HepG2 (cell line): ENCODE measurements at regions not wholly inside any gene's neighbourhood (a gene's known extent, or its start where the extent isn't known, plus 50 kb on each side); places are given as distances from the start of the nearest gene placed in this dataset.

Source experiments
- ARHGAP35 ChIP-seq: sonication (generic); formaldehyde crosslinking; IDR thresholded peaks from 2 replicates; pipeline ENCODE4 v1.9.0; 2022; ENCODE audit warnings: mild to moderate bottlenecking, inconsistent platforms, moderate library complexity, missing genetic modification reagents, borderline replicate concordance
- ARNTL ChIP-seq: sonication (generic); formaldehyde crosslinking; IDR thresholded peaks from 2 replicates; pipeline ENCODE4 v1.4.0; 2020; ENCODE audit warnings: mild to moderate bottlenecking, missing genetic modification reagents
- CBFB ChIP-seq: sonication (generic); formaldehyde crosslinking; IDR thresholded peaks from 2 replicates; pipeline ENCODE4 v1.4.0; 2020; ENCODE audit warnings: missing genetic modification reagents
- HDAC6 ChIP-seq: fragments of 200-600 bp; sonication (generic); IDR thresholded peaks from 2 replicates; pipeline ENCODE4 v1.7.0; 2017; ENCODE audit warnings: mild to moderate bottlenecking, antibody characterized with exemption, low read length, low read depth
- NR1H2 ChIP-seq: sonication (generic); formaldehyde crosslinking; IDR thresholded peaks from 2 replicates; pipeline ENCODE4 v1.8.1; 2022; ENCODE audit warnings: low read depth, missing genetic modification reagents, borderline replicate concordance
- PHF8 ChIP-seq: sonication (generic); formaldehyde crosslinking; IDR thresholded peaks from 2 replicates; pipeline ENCODE4 v1.5.0; 2020; ENCODE audit warnings: missing genetic modification reagents
- RFX5 ChIP-seq: IDR thresholded peaks from 2 replicates; pipeline ENCODE4 v1.6.1; 2011; ENCODE audit warnings: low read depth, low read length, improper control_type of control experiment
- SP2 ChIP-seq: sonication (generic); formaldehyde crosslinking; IDR thresholded peaks from 2 replicates; pipeline ENCODE4 v1.5.1; 2020; ENCODE audit warnings: mild to moderate bottlenecking, missing genetic modification reagents
- SPEN ChIP-seq: sonication (generic); formaldehyde crosslinking; IDR thresholded peaks from 2 replicates; pipeline ENCODE4 v1.5.1; 2020; ENCODE audit warnings: low read depth, mild to moderate bottlenecking, missing genetic modification reagents
- ZFP36 ChIP-seq: fragments of 150-350 bp; IDR thresholded peaks from 2 replicates; pipeline ENCODE4 v1.6.1; 2018; ENCODE audit warnings: borderline replicate concordance, low read length, low read depth; ENCODE audit not compliant: partially characterized antibody
- ZKSCAN1 ChIP-seq: fragments of 150-350 bp; IDR thresholded peaks from 2 replicates; pipeline ENCODE4 v1.6.1; 2014; ENCODE audit warnings: low read length
- ZMYM3 ChIP-seq: sonication (generic); formaldehyde crosslinking; IDR thresholded peaks from 2 replicates; pipeline ENCODE4 v1.5.1; 2020; ENCODE audit warnings: mild to moderate bottlenecking, missing genetic modification reagents
- ZNF501 ChIP-seq: sonication (generic); formaldehyde crosslinking; IDR thresholded peaks from 2 replicates; pipeline ENCODE4 v1.5.1; 2020; ENCODE audit warnings: mild to moderate bottlenecking, moderate library complexity, missing genetic modification reagents
- ZNF577 ChIP-seq: sonication (generic); formaldehyde crosslinking; IDR thresholded peaks from 2 replicates; pipeline ENCODE4 v1.4.0; 2020; ENCODE audit warnings: mild to moderate bottlenecking, low read depth, missing genetic modification reagents, borderline replicate concordance
- TF ChIP-seq, protein P1 (sequence below): sonication (generic); formaldehyde crosslinking; IDR thresholded peaks from 2 replicates; pipeline ENCODE4 v1.5.0; 2020; ENCODE audit warnings: missing genetic modification reagents
- TF ChIP-seq, protein P2 (sequence below): sonication (generic); formaldehyde crosslinking; IDR thresholded peaks from 2 replicates; pipeline ENCODE4 v1.8.0; 2022; ENCODE audit warnings: mild to moderate bottlenecking, missing genetic modification reagents, moderate library complexity
- TF ChIP-seq, protein P3 (sequence below), 2 experiments: sonication (generic) in 1 of 2; formaldehyde crosslinking in 1 of 2; IDR thresholded peaks; 2 replicates each; pipeline versions ENCODE4 v1.6.1 to v1.9.0; 2014 to 2022; ENCODE audit warnings: antibody characterized with exemption in 1 of 2, borderline replicate concordance in 1 of 2, inconsistent platforms in 1 of 2, low read depth in 1 of 2, missing genetic modification reagents in 1 of 2
- TF ChIP-seq, protein P4 (sequence below): sonication (generic); formaldehyde crosslinking; IDR thresholded peaks from 2 replicates; pipeline ENCODE4 v1.4.0; 2020; ENCODE audit warnings: mild to moderate bottlenecking, missing genetic modification reagents, borderline replicate concordance
- TF ChIP-seq, protein P5 (sequence below): sonication (generic); formaldehyde crosslinking; conservative IDR thresholded peaks from 2 replicates; pipeline ENCODE4 v1.4.0; 2020; ENCODE audit warnings: missing genetic modification reagents

DNA sequence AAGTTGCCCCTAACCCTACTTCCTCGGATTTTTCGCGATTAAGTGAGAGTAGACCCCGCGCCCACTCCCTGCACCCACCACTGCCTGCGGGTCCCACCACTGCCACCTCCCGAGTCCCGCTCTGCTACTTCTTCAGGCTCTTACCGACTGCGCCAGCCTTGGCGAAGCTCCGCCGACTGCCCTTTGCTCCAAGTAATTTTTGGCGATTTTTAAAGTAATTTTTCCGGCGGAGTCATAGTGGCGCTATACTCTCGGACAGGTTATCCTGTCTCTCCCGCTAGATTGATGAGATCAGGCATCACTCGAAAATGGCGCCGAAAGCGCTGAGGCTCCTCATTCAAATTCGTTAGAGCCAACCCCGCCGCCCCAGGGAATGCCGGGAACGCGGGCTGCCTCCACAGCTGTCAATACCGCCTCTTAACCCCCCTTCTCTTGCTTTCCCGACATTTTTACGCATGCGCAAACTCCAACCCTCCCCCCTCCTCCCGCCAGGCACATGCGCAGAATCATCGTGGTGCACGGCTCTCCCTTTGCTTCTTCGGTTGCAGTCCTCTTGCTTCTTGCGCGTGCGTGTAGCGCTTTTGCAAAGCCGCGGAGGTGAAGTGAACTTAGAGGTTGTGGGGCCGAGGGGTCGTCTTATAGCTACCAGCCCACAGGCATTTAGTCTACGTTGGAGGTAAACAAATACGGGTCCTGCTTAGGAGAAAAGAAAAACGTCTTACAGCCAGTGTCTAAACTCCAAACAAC lies 66.6 kb downstream of the KCNRG start (continued):
- TF ChIP-seq, protein P1, sequence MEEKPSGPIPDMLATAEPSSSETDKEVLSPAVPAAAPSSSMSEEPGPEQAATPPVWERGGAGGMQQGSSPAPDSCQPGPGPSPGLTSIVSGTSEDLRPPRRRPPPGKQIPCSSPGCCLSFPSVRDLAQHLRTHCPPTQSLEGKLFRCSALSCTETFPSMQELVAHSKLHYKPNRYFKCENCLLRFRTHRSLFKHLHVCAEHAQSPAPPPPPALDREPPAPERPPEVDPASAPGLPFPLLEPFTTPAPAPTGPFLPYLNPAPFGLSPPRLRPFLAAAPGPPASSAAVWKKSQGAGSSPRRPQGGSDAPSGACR (CRISPR knock-in tag) = no peak
- TF ChIP-seq ZFP36 (no peak), HDAC6 (no peak), NR1H2 (CRISPR knock-in tag) (no peak), CBFB (CRISPR knock-in tag) (no peak), PHF8 (CRISPR knock-in tag) (no peak; the same call in none of the 2 replicates), SP2 (CRISPR knock-in tag) (0 out of 2 replicates have a peak, but pooled peaks have one; percentile 30), ARHGAP35 (0 out of 2 replicates have a peak, but pooled peaks have one; percentile 20), RFX5 (no peak), ARNTL (no peak), ZNF501 (CRISPR knock-in tag) (peak; percentile 54), SPEN (CRISPR knock-in tag) (no peak; the same call in 1 of the 2 replicates), ZKSCAN1 (no peak), ZMYM3 (CRISPR knock-in tag) (no peak), ZNF577 (CRISPR knock-in tag) (no peak)
- TF ChIP-seq, protein P2, sequence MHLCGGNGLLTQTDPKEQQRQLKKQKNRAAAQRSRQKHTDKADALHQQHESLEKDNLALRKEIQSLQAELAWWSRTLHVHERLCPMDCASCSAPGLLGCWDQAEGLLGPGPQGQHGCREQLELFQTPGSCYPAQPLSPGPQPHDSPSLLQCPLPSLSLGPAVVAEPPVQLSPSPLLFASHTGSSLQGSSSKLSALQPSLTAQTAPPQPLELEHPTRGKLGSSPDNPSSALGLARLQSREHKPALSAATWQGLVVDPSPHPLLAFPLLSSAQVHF (CRISPR knock-in tag) = peak; percentile 50; the same call in 1 of the 2 replicates
- TF ChIP-seq, protein P3, sequence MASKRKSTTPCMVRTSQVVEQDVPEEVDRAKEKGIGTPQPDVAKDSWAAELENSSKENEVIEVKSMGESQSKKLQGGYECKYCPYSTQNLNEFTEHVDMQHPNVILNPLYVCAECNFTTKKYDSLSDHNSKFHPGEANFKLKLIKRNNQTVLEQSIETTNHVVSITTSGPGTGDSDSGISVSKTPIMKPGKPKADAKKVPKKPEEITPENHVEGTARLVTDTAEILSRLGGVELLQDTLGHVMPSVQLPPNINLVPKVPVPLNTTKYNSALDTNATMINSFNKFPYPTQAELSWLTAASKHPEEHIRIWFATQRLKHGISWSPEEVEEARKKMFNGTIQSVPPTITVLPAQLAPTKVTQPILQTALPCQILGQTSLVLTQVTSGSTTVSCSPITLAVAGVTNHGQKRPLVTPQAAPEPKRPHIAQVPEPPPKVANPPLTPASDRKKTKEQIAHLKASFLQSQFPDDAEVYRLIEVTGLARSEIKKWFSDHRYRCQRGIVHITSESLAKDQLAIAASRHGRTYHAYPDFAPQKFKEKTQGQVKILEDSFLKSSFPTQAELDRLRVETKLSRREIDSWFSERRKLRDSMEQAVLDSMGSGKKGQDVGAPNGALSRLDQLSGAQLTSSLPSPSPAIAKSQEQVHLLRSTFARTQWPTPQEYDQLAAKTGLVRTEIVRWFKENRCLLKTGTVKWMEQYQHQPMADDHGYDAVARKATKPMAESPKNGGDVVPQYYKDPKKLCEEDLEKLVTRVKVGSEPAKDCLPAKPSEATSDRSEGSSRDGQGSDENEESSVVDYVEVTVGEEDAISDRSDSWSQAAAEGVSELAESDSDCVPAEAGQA (IDR thresholded peaks at IDR 0.05; ENCODE audit: low read depth) = no peak
- TF ChIP-seq, protein P3 (CRISPR knock-in tag; IDR thresholded peaks at IDR 0.05; ENCODE audit: borderline replicate concordance) = no peak
- TF ChIP-seq, protein P4, sequence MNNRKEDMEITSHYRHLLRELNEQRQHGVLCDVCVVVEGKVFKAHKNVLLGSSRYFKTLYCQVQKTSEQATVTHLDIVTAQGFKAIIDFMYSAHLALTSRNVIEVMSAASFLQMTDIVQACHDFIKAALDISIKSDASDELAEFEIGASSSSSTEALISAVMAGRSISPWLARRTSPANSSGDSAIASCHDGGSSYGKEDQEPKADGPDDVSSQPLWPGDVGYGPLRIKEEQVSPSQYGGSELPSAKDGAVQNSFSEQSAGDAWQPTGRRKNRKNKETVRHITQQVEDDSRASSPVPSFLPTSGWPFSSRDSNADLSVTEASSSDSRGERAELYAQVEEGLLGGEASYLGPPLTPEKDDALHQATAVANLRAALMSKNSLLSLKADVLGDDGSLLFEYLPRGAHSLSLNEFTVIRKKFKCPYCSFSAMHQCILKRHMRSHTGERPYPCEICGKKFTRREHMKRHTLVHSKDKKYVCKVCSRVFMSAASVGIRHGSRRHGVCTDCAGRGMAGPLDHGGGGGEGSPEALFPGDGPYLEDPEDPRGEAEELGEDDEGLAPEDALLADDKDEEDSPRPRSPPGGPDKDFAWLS (CRISPR knock-in tag) = no peak
- TF ChIP-seq, protein P5, sequence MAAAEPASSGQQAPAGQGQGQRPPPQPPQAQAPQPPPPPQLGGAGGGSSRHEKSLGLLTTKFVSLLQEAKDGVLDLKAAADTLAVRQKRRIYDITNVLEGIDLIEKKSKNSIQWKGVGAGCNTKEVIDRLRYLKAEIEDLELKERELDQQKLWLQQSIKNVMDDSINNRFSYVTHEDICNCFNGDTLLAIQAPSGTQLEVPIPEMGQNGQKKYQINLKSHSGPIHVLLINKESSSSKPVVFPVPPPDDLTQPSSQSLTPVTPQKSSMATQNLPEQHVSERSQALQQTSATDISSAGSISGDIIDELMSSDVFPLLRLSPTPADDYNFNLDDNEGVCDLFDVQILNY = peak; percentile 80
